Right renal pelvis (tissue), 4 donors: ENCODE measurements at regions not wholly inside any gene's neighbourhood (a gene's known extent, or its start where the extent isn't known, plus 50 kb on each side); places are given as distances from the start of the nearest gene placed in this dataset.

ENCODE experiments used
- DNase-seq, 4 donors: peaks; one replicate each; pipeline ENCODE4 v3.0.0-alpha.2; 2013; ENCODE audit warnings: low read depth in 4 of 4, low spot score in 3 of 4, missing footprints in 1 of 4

- DNase-seq, result no peak
Measured at GRCh38 chr16:65547772-65548446, 426.0 kb upstream of the CDH11 start.

- DNase-seq, result no peak
Measured at GRCh38 chr16:65546353-65546791, 424.5 kb upstream of the CDH11 start.

- DNase-seq, result no peak
Measured at GRCh38 chr16:65545413-65545956, 423.6 kb upstream of the CDH11 start.

- DNase-seq, result no peak
Measured at GRCh38 chr16:65543781-65544740, 422.2 kb upstream of the CDH11 start.

- no peak for DNase-seq
Measured at GRCh38 chr16:65541646-65542045, 419.8 kb upstream of the CDH11 start.

GRCh38 chr16:65540901-65541300 is 419.0 kb upstream of the CDH11 start:
- no peak for DNase-seq

- no peak for DNase-seq
Measured at GRCh38 chr16:65538976-65539375, 417.1 kb upstream of the CDH11 start.

- no peak for DNase-seq
Measured at GRCh38 chr16:65537336-65537735, 415.5 kb upstream of the CDH11 start.

GRCh38 chr16:65534121-65534528 is 412.3 kb upstream of the CDH11 start:
- no peak for DNase-seq

GRCh38 chr16:65532846-65533245 is 411.0 kb upstream of the CDH11 start:
- no peak for DNase-seq

GRCh38 chr16:65532258-65532657 is 410.4 kb upstream of the CDH11 start:
- DNase-seq, result no peak

GRCh38 chr16:65531475-65531874 is 409.6 kb upstream of the CDH11 start:
- no peak for DNase-seq

- DNase-seq, result no peak
Measured at GRCh38 chr16:65525707-65526106, 403.8 kb upstream of the CDH11 start.

- peak in 1 of 4 donors; percentile 52 for DNase-seq
Measured at GRCh38 chr16:65524997-65525396, 403.1 kb upstream of the CDH11 start.

- no peak for DNase-seq
Measured at GRCh38 chr16:65524231-65524630, 402.4 kb upstream of the CDH11 start.

- no peak for DNase-seq
Measured at GRCh38 chr16:65523283-65523944, 401.6 kb upstream of the CDH11 start.

GRCh38 chr16:65522412-65522811 is 400.5 kb upstream of the CDH11 start:
- no peak for DNase-seq

- DNase-seq, result no peak
Measured at GRCh38 chr16:65521633-65522328, 399.9 kb upstream of the CDH11 start.

- no peak for DNase-seq
Measured at GRCh38 chr16:65519402-65519801, 397.5 kb upstream of the CDH11 start.

- DNase-seq, result no peak
Measured at GRCh38 chr16:65515193-65515592, 393.3 kb upstream of the CDH11 start.
